RPMI7951 (cell line): ENCODE measurements at regions not wholly inside any gene's neighbourhood (a gene's known extent, or its start where the extent isn't known, plus 50 kb on each side); places are given as distances from the start of the nearest gene placed in this dataset.

Experiments used
- DNase-seq: peaks from one replicate; pipeline ENCODE4 v3.0.0-alpha.2; 2012; ENCODE audit warnings: low read depth

GRCh38 chr5:3736466-3736865 is 140.8 kb downstream of the IRX1 start:
- DNase-seq, result no peak

GRCh38 chr5:3736926-3737325 is 141.3 kb downstream of the IRX1 start:
- DNase-seq, result no peak

- no peak for DNase-seq
Observed at GRCh38 chr5:3738919-3739318, 143.3 kb downstream of the IRX1 start.

- no peak for DNase-seq
Observed at GRCh38 chr5:3740546-3741373, 145.1 kb downstream of the IRX1 start.

GRCh38 chr5:3741374-3741770 is 145.7 kb downstream of the IRX1 start:
- no peak for DNase-seq

- no peak for DNase-seq
Observed at GRCh38 chr5:3742750-3743149, 147.1 kb downstream of the IRX1 start.

GRCh38 chr5:3751846-3752245 is 156.2 kb downstream of the IRX1 start:
- no peak for DNase-seq

GRCh38 chr5:3778000-3778550 is 182.4 kb downstream of the IRX1 start:
- no peak for DNase-seq

- no peak for DNase-seq
Observed at GRCh38 chr5:3778945-3779344, 183.3 kb downstream of the IRX1 start.

- DNase-seq, result no peak
Observed at GRCh38 chr5:3780278-3780677, 184.6 kb downstream of the IRX1 start.

GRCh38 chr5:3780907-3781306 is 185.3 kb downstream of the IRX1 start:
- DNase-seq, result no peak

- DNase-seq, result no peak
Observed at GRCh38 chr5:3784854-3785253, 189.2 kb downstream of the IRX1 start.

- no peak for DNase-seq
Observed at GRCh38 chr5:3786165-3786564, 190.5 kb downstream of the IRX1 start.

- DNase-seq, result no peak
Observed at GRCh38 chr5:3786891-3787430, 191.3 kb downstream of the IRX1 start.

GRCh38 chr5:3787604-3788003 is 192.0 kb downstream of the IRX1 start:
- DNase-seq, result no peak

- DNase-seq, result no peak
Observed at GRCh38 chr5:3789519-3790193, 194.0 kb downstream of the IRX1 start.

GRCh38 chr5:3793162-3793561 is 197.5 kb downstream of the IRX1 start:
- DNase-seq, result no peak

GRCh38 chr5:3794611-3795010 is 199.0 kb downstream of the IRX1 start:
- no peak for DNase-seq

GRCh38 chr5:3796736-3797135 is 201.1 kb downstream of the IRX1 start:
- no peak for DNase-seq

GRCh38 chr5:3801967-3802366 is 206.3 kb downstream of the IRX1 start:
- no peak for DNase-seq

GRCh38 chr5:3809455-3809854 is 213.8 kb downstream of the IRX1 start:
- no peak for DNase-seq

- no peak for DNase-seq
Observed at GRCh38 chr5:3811116-3811515, 215.5 kb downstream of the IRX1 start.

GRCh38 chr5:3818624-3819023 is 223.0 kb downstream of the IRX1 start:
- no peak for DNase-seq
